ENCODE measurements at regions not wholly inside any gene's neighbourhood (a gene's known extent, or its start where the extent isn't known, plus 50 kb on each side); places are given as distances from the start of the nearest gene placed in this dataset.

DNA sequence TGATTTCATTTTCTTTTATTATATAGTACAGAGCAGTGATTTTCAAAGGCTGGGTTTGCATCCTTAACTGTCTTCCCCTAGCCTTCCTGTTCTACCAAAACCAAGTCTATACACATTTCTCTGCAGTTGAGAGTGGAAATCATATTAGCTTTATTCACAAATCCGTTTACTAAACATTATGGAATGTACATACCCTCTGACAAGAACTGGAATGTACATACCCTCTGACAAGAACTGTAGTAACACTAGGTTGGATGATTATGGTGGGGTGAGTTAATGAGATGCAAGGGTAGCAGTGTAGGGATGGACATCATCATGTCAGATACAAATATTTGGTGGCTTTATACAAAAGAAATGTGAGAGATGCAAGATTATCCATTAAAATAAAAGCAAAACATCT is 154.8 kb downstream of the CYB561 start:
- TF ChIP-seq, protein P1, sequence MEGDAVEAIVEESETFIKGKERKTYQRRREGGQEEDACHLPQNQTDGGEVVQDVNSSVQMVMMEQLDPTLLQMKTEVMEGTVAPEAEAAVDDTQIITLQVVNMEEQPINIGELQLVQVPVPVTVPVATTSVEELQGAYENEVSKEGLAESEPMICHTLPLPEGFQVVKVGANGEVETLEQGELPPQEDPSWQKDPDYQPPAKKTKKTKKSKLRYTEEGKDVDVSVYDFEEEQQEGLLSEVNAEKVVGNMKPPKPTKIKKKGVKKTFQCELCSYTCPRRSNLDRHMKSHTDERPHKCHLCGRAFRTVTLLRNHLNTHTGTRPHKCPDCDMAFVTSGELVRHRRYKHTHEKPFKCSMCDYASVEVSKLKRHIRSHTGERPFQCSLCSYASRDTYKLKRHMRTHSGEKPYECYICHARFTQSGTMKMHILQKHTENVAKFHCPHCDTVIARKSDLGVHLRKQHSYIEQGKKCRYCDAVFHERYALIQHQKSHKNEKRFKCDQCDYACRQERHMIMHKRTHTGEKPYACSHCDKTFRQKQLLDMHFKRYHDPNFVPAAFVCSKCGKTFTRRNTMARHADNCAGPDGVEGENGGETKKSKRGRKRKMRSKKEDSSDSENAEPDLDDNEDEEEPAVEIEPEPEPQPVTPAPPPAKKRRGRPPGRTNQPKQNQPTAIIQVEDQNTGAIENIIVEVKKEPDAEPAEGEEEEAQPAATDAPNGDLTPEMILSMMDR (IDR thresholded peaks at IDR 0.05; ENCODE audit: low read depth, low read length), result no peak
- TF ChIP-seq EZH2phosphoT487 (IDR thresholded peaks at IDR 0.05; ENCODE audit: low read depth), result no peak

Data from OCI-LY3 (cell line).